ENCODE measurements at regions not wholly inside any gene's neighbourhood (a gene's known extent, or its start where the extent isn't known, plus 50 kb on each side); places are given as distances from the start of the nearest gene placed in this dataset.
A peak's percentile ranks its signal among the peaks of the same experiment; 100 is the strongest.

DNA sequence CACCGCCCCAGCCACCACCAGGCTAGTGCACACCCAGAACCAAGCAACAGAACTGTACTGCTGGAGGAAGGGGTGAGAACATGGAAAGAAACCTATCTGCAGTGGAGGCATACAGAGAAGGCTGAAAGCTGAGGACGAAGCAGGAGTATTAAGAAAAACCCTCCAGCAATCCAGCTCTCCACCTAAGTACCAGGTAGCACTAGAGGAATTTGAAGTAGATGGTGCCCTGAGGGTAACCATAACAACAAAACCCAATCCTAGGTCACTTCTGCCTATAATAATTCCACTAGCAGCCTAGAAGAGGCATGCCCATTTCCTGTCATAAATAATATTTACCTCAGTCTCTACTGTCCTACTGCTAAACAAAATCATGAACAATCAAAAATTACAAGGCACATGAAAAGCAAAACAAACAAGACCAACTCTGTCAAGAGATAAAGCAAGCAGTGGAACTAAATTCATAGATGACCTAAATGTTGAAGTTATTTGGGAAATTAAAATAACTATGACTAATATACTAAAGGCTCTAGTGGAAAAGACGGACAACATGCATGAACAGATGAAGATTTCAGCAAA, 51.1 kb downstream of the HYCC1 start:
- DNase-seq = no peak
- in situ Hi-C loops (cut with HindIII; ENCODE audit: low pct_ligation_motif_present, low pct_unique_long_range_greater_than_20kb, low sequenced_read_pairs) = no loop called here

DNA sequence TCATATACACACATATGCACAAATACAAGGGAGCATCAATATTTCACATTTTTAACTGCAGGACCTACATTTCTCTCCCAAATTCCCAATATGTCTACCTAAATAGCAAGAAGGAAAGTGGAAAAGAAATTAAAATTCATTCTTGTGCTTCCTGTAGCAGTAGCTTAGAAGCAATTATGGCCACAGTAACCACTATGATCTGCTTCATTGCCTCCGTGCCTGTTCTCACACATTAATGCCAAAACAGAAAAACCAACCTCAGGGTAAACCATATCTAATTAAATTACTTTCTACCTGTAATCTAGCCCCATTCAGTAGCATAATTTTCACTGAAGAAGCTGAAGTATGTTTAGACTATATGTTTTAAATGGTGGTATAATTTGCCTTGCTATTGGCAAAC, 55.2 kb downstream of the HYCC1 start:
- no peak for DNase-seq
- in situ Hi-C loops (cut with HindIII; ENCODE audit: low pct_ligation_motif_present, low pct_unique_long_range_greater_than_20kb, low sequenced_read_pairs) = no loop called here

DNA sequence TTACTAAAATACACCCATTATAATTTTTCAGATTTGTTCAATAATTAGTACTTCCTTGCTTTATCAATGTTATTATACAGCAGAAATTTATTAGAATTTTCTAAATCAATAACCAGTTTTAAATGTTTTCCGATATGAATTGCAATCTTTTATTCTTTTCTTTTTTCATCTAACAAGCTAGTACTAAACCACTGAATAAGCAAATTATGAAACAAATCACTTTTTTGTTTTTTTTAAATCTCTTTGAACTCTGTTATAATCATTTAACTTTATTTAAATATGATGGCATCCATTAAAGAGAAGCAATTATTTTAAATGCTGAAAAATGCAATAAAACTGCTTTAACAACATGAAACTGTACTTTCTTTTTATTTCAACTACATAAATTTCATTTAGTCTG, 59.7 kb downstream of the HYCC1 start:
- in situ Hi-C loops (cut with HindIII; ENCODE audit: low pct_ligation_motif_present, low pct_unique_long_range_greater_than_20kb, low sequenced_read_pairs) = no loop called here

DNA sequence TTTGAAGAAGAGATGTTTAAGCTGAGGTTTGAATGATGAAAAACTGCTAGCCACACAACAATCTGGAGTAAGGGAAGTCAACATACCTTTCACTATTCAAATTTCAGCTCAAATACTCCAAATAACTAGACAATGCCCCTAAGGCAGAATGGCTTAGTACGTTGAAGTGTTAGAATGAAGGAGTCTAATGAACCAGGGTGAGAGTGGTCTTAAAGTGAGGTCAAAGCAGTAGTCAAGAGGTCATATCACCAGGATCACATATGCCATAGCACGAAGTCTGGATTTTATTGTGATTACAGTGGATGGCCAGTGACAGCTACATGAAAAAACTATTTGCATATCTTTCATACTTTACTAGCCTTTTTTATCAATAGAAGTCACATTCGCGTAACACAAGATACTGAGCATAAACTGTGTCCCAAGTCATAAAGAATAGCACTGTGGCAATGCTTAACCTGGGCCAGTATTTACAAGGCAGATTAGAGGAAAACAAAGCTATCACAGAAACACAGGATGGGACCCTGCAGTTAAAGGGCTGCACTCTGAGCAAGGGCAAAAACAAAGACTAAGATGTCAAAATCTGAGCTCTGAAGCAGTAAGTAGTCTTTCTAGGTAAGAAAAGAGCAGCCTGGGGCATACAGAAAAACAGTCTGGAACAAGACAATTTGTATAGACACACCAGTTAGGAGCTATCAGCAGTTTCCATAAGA, 61.5 kb downstream of the HYCC1 start:
- DNase-seq = no peak
- in situ Hi-C loops (cut with HindIII; ENCODE audit: low pct_ligation_motif_present, low pct_unique_long_range_greater_than_20kb, low sequenced_read_pairs) = no loop called here

More for the DNA sequence above, 59.7 kb downstream of the HYCC1 start:
- no peak for DNase-seq

DNA sequence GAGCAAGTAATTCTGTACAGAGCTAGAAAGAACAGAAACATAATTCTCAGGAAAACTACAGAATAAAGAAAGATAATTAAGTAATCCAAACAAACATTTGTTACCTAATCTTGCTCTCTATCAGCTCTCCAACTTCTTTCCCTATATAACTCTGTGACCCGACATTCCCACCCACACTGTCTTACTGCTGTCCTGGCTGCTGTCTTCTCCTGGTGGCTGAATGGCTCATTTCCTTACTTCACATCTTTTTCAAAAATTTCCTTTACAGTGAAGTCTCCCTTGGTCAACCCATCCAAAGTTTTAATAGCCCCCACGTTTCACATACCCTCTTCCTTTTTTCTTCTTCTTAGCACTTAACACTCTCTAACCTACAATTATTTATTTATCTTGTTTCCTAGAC, 64.0 kb downstream of the HYCC1 start:
- in situ Hi-C loops (cut with HindIII; ENCODE audit: low pct_ligation_motif_present, low pct_unique_long_range_greater_than_20kb, low sequenced_read_pairs) = no loop called here

DNA sequence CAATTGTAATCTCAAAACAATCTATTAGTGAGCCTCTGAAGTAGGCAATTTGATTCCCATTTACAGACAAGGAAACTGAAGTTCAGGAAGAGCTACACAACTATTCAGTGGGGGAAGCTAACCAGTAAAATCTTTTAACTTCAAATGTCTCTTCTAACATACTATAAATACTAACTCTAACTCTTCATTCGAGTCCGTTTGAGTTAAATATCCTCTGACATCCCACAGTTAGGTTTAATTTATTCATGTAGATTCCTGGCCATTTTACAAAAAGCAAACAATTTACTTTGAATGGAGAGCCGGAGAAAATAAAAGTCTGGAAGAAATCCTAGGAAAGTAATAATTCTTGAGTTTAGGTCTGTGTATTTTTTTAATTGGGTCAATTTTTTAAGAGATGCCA, 64.7 kb downstream of the HYCC1 start:
- in situ Hi-C loops (cut with HindIII; ENCODE audit: low pct_ligation_motif_present, low pct_unique_long_range_greater_than_20kb, low sequenced_read_pairs) = no loop called here
- no peak for DNase-seq

More for the DNA sequence above, 64.0 kb downstream of the HYCC1 start:
- DNase-seq = no peak

DNA sequence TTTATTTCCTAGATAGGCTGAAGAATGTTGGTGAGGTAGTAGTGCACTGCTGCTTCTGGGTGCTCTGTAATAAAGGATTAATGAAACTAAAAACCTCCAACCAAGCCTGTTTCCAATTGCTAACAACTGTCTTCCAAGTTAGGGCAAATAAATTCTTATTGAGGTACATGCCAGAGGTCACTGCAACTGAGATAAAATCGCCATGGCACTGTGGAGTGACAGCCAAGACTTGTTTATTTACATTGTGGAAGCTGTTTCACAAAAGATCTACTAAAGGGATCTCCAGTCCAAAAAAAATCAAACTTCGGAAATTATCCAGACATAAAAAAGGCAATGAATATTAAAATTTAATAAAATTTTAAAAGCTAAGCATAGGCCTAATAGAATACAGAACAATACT, 65.2 kb downstream of the HYCC1 start:
- in situ Hi-C loops (cut with HindIII; ENCODE audit: low pct_ligation_motif_present, low pct_unique_long_range_greater_than_20kb, low sequenced_read_pairs) = no loop called here
- no peak for DNase-seq

DNA sequence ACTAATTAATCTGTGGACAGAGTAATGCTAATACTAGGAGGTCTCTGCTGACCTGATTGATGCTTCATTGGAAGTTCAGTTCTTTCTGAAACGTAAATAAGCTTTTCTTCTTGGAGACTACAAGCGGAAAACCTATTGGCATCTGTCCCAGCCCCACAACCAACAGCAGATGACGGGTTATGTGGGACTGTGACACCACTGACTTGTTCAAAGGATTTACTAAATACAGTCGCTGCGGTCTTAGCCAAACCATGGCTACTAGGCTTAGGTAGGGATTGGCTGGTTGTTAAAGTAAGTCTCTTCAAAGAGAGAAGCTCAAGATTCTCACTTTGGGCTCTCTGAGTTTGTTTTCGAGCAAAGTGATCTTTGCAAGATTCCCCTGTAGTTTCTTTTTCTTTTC, 68.3 kb downstream of the HYCC1 start:
- in situ Hi-C loops (cut with HindIII; ENCODE audit: low pct_ligation_motif_present, low pct_unique_long_range_greater_than_20kb, low sequenced_read_pairs) = no loop called here
- DNase-seq = no peak

DNA sequence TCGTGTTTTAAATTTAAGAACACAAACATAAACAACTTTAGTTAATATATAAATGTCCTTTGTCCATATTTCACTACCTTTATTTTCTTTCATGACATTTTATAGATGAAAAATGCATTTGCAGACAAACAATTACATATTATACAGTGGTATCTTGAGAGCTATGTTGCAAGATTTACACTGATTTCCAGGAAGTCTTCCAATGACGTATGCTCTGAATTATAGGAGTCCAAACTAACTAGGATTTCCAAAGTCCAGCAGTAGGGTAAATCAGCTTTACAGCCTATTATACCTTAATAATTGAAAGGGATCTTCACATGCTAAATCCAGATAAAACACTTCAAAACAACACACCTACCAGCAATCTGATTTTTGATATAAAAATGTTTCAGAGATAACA, 69.4 kb downstream of the HYCC1 start:
- in situ Hi-C loops (cut with HindIII; ENCODE audit: low pct_ligation_motif_present, low pct_unique_long_range_greater_than_20kb, low sequenced_read_pairs) = no loop called here

DNA sequence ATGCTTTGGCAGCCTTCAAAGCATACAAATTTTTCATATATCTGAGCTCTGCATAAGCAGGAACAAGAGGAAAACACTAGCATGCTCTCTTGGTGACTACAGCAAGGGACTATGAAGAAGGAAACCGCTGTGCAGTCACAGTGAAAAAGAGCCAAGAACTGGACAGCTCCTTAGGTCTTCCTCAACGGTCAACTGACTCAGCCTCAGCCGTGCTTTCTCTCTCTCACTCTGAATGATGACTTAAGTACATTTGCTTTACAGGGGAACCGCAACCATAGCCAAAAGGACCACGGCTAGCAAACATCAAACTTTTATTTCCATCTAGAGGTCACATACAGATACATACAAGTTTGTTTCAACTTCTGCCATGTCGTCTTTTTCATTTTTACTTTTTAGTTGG, 69.9 kb downstream of the HYCC1 start:
- peak; percentile 58 for DNase-seq
- in situ Hi-C loops (cut with HindIII; ENCODE audit: low pct_ligation_motif_present, low pct_unique_long_range_greater_than_20kb, low sequenced_read_pairs) = no loop called here

More for the DNA sequence above, 69.4 kb downstream of the HYCC1 start:
- no peak for DNase-seq

DNA sequence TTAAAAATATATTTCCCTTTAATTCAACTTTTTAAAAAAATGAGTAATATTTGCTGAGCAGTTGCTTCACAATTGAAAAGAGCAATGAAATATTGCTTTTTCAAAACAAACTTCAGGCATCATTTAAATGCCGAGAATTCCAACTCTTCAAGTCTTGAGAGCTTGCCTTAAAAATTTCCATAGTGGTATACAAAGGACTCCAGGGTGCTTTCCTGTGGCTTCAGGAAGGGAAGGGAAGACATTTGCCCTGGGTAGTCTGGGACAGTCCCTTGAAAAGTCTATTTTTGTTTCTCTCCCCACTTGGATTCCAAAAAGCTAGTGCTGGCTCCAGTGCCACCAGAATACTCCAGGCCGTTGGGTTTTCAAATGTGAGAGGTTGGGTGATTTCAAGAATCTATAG, 71.7 kb downstream of the HYCC1 start:
- in situ Hi-C loops (cut with HindIII; ENCODE audit: low pct_ligation_motif_present, low pct_unique_long_range_greater_than_20kb, low sequenced_read_pairs) = no loop called here
- DNase-seq = no peak

DNA sequence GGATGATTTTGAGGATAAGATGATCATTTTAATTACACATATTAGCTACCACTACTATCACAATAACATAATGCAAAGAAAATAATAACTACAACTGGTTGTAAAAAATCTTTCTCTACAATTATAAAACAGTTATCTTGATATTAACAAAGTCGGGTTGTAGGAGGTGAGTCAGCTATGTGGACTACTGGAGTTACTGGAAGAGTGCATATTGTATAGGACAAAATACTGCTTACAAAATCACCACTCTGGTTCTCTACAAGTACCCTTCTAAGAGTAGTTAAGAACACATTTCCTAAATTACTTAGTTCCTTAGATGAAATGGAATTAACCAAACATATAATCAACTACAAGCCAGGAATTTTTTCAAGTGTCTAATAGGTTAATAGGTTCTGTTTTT, 74.1 kb downstream of the HYCC1 start:
- DNase-seq = no peak
- in situ Hi-C loops (cut with HindIII; ENCODE audit: low pct_ligation_motif_present, low pct_unique_long_range_greater_than_20kb, low sequenced_read_pairs) = no loop called here

DNA sequence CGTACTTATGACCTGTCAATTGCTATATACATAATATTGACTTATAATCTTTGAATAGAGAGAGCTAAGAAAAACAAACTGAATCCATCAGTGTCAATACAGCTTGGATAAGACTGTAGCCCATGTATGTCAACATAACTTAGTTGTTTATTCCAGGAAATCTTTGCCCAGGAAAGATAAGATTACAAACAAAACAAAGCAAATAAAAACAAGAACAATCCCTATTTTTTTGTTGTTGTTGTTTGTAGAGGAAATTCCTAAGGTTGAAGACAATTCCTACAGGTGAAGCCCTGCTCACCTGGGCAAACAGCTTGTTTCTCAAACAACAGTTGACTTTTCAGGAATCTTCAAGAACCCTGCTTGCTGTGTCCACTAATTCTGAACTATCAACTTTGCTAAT, 76.0 kb downstream of the HYCC1 start:
- in situ Hi-C loops (cut with HindIII; ENCODE audit: low pct_ligation_motif_present, low pct_unique_long_range_greater_than_20kb, low sequenced_read_pairs) = no loop called here

DNA sequence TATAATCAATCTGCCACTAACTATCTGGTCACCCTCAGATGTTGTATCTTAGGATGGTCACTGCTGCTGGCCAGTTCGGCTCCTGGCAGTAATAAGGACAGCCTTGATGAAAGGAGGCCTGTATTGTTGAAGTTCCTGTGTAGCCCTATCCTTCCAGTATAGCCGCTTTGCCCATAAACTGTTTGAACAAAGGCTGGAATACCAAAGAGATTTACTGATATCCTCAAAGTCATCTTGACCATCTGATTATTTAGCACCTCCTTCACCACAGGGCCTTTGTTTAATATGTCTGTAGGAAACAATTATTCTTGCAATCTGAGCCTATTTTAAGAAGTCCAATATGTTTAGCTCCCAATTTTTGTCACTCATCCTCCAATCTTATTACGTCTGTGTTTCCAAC, 77.7 kb downstream of the HYCC1 start:
- in situ Hi-C loops (cut with HindIII; ENCODE audit: low pct_ligation_motif_present, low pct_unique_long_range_greater_than_20kb, low sequenced_read_pairs) = no loop called here
- no peak for DNase-seq

More for the DNA sequence above, 76.0 kb downstream of the HYCC1 start:
- DNase-seq = no peak

DNA sequence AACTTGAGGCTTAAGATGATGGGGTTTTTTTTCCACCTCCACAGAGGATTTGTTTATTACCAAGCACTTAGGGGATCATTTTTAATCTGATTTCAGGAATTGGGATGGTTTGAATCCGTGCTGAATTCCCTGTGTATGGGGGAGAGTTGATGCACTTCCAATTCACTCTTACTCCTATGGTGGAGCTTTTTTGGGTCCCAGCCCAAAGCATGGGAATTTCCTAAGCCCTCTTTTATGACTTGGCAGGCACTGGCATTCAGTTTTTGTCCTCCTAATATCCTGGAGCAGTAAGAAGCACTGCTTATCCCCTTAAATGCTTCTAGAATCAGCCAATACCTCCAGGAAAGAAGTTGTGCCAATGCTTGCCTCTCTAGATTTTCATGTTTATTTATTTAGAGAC, 78.7 kb downstream of the HYCC1 start:
- in situ Hi-C loops (cut with HindIII; ENCODE audit: low pct_ligation_motif_present, low pct_unique_long_range_greater_than_20kb, low sequenced_read_pairs) = no loop called here
- DNase-seq = no peak

DNA sequence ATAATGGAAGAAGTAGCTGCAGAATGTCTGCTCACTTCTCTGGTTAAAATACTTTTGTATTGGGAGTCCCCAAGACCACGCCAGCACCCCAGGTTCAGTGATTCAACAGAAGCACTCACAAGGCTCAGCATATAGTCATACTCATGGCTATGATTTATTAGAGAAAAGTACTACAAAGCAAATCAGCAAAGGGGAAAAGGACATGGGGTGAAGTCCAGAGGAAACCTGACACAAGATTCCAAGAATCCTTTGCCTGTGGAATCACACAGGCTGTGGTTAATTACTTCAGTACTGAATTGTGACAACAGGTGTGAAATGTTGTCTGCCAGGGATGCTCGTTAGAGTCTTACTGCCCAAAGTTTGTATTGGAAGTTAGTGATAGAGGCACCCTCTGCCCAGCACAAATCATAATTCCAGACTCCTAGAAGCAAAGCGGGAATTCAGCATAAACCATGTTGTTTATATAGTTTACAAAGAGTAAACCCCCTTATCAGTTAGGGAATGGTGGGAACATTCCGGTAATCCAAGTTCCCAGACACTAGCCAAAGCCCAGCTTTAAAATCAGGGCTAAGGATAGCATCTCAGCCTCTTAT, 79.4 kb downstream of the HYCC1 start:
- DNase-seq = no peak
- in situ Hi-C loops (cut with HindIII; ENCODE audit: low pct_ligation_motif_present, low pct_unique_long_range_greater_than_20kb, low sequenced_read_pairs) = no loop called here

DNA sequence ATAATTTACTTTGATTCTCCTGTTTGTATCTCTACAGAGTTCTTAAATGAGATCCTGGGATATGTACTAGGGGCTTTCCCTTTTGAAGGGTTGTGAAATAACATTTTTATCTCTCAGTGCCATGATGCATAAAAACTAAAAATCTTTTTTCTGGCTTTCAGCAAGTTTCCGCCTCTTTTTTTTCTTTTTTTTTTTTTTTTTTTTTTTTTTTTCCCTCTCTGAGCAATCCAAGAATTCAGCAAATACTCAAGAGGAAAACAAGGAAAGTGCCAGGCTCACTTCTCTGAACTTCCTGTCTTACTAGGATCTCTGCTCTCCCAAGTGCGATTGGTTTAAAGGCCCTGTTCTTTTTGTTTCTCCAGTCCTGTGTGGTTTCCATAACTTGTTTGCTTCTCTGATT, 79.9 kb downstream of the HYCC1 start:
- DNase-seq = no peak
- in situ Hi-C loops (cut with HindIII; ENCODE audit: low pct_ligation_motif_present, low pct_unique_long_range_greater_than_20kb, low sequenced_read_pairs) = no loop called here

DNA sequence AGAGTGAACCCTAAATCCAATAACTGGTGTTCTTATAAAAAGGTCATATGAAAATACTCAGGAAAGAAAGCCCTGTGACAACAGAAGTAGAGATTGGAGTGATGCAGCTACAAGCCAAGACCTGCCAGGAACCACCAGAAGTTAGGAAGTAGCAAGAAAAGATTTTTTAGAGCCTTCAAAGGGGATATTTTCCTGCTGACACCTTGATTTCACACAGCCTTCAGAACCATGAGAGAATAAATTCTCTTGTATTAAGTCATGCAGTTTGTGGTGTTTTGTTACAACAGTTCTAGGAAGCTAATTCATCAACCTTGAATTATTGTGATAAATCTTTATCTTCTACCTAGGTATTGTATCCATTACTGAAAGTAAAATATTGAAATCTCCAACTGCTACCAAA, 81.0 kb downstream of the HYCC1 start:
- in situ Hi-C loops (cut with HindIII; ENCODE audit: low pct_ligation_motif_present, low pct_unique_long_range_greater_than_20kb, low sequenced_read_pairs) = no loop called here
- DNase-seq = no peak

DNA sequence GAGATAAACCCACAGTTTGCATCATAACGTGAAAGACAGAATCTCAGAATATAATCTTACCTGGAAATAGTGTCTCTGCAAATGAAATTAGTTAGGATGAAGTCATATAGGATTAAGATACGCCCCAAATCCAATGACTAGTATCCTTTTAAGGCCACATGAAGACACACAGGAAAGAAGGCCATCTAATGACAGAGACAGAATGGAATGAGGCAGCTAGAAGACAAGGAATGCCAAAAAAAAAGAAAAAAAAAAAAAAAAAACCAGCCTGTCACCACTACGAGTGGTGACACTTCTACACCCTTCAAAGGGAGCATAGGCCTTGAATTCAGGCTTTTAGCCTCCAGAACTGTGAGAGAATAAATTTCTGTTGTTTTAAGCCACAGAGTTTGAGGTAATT, 82.9 kb downstream of the HYCC1 start:
- in situ Hi-C loops (cut with HindIII; ENCODE audit: low pct_ligation_motif_present, low pct_unique_long_range_greater_than_20kb, low sequenced_read_pairs) = no loop called here

DNA sequence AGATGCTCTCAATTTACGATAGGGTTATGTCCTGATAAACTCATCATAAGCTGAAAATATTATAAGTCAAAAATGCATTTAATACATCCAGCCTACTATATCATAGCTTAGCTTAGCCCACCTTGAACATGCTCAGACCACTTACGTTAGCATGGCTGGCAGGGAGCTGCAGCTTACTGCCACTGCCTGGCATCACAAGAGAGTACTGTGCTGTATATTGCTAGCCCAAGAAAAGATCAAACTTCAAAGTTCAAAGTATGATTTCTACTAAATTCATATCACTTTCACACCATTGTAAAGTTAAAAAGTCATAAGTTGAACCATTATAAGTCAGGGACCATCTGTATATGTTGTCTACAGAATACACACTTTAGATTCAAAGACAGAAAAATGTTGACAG, 91.6 kb downstream of the HYCC1 start:
- DNase-seq = no peak
- in situ Hi-C loops (cut with HindIII; ENCODE audit: low pct_ligation_motif_present, low pct_unique_long_range_greater_than_20kb, low sequenced_read_pairs) = no loop called here

More for the DNA sequence above, 82.9 kb downstream of the HYCC1 start:
- DNase-seq = no peak

Measured in ACHN (cell line).